ENCODE measurements at regions not wholly inside any gene's neighbourhood (a gene's known extent, or its start where the extent isn't known, plus 50 kb on each side); places are given as distances from the start of the nearest gene placed in this dataset.
"Not testable (repeated sequence)": the region's sequence is repeated elsewhere in the genome, so short reads cannot be mapped to it uniquely, and the experiment has no call there.

GRCh38 chr17:71639865-71640264 lies 481.0 kb upstream of the SOX9 start:
- no peak for DNase-seq (ENCODE audit: low spot score)

DNA sequence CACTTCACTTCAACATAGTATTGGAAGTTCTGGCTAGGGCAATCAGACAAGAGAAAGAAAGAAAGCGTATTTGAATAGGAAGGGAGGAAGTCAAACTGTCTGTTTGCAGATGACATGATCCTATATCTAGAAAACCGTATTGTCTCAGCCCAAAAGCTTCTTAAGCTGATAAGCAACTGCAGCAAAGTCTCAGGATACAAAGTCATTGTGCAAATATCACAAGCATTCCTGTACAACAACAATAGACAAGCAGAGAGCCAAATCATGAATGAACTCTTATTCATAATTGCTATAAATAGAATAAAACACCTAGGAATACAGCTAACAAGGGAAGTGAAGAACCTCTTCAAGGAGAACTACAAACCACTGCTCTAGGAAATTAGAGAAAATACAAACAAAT lies 473.9 kb upstream of the SOX9 start:
- not testable (repeated sequence) for DNase-seq (ENCODE audit: low spot score)

DNA sequence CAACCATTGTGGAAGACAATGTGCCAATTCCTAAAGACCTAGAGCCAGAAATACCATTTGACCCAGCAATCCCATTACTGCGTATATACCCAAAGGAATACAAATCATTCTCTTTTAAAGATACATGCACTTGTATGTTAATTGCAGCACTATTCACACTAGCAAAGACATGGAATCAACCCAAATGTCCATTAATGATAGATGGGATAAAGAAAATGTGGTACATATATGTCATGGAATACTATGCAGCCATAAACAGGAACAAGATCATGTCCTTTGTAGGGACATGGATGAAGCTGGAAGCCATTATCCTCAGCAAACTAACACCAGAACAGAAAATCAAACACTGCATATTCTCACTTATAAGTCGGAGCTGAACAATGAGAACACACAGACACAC lies 472.5 kb upstream of the SOX9 start:
- DNase-seq (ENCODE audit: low spot score), result not testable (repeated sequence)

- no peak for DNase-seq (ENCODE audit: low spot score)
Observed at GRCh38 chr17:71649941-71650350, 470.9 kb upstream of the SOX9 start.

DNA sequence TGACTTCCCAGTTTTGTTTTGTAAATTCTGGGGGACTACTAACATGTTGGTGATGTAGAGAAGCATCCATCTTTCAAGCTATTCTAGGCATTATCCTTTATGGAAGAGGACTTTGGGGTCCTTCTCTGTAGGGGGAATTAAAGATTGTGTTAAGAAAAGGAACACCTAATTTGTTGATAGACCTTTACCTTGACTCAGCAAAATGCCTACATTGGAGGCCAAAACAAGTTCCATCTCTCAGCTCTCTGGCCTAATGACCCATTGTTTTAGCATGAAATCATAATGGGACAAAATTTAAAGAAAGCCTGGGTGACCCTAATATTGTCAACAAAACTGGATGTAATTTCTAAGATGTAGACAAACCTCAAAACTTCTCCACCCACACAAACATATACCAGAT lies 465.3 kb upstream of the SOX9 start:
- DNase-seq (ENCODE audit: low spot score), result no peak

DNA sequence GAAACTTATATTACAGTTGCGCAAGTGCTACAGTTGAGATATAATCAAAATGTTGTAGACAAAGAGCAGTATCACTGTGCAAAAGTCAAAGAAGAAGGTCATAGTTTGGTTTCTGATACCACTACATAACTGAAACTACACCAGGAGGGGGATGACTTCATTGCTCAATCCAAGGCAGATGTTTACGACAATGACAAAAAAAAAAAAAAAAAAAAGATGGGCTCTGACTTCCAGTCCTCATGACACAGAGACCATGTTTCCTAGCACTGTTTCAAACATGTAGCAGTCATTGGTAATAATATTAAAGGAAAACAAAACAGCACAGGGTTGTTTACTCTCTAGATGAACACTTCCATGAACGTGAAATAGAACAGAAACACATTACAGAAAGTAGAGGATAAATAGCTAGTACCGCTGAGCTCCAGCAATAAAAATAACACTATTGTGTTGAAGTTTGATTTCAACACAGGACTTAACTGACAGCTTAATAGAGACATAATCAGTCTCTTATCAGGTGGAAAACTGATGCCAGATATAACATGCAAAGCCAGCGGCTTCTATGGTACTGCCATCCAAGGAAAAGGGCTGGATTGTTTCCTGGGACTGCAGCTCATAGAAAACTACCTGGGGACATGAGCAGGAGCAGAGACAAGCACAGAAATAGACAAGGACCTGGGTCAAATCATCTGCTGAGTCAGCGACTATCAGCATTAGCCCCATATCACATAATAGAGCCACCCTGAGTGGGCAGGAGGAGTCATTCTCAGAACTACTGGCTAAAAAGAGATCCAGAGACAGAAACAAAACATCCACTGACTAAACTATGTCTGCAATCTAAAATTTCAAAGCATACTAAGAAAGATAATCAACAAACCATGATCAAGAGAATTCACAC lies 463.6 kb upstream of the SOX9 start:
- DNase-seq (ENCODE audit: low spot score), result no peak

GRCh38 chr17:71658996-71659395 lies 461.8 kb upstream of the SOX9 start:
- no peak for DNase-seq (ENCODE audit: low spot score)

GRCh38 chr17:71664861-71665260 lies 456.0 kb upstream of the SOX9 start:
- no peak for DNase-seq (ENCODE audit: low spot score)

- no peak for DNase-seq (ENCODE audit: low spot score)
Observed at GRCh38 chr17:71666047-71666446, 454.8 kb upstream of the SOX9 start.

DNA sequence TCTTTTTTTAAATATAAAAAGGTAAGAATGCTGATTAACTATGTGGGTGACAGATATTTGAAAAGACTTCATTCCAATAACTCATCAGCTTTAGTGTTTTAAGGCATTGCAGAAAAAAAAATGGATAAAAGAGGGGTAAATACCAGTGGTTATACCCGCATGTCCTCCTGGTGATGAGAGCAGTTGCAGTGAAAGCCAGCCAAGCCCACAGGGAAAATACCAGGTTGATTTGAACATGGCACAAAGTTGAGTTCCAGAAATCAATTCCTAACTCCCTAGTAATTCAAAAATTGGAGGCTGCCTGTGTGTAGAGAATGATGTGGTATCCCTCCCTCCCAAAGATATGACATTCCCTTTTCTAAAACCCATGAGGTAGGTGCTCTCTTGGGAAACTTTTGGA lies 453.2 kb upstream of the SOX9 start:
- no peak for DNase-seq (ENCODE audit: low spot score)

- DNase-seq (ENCODE audit: low spot score), result no peak
Observed at GRCh38 chr17:71668807-71669206, 452.0 kb upstream of the SOX9 start.

DNA sequence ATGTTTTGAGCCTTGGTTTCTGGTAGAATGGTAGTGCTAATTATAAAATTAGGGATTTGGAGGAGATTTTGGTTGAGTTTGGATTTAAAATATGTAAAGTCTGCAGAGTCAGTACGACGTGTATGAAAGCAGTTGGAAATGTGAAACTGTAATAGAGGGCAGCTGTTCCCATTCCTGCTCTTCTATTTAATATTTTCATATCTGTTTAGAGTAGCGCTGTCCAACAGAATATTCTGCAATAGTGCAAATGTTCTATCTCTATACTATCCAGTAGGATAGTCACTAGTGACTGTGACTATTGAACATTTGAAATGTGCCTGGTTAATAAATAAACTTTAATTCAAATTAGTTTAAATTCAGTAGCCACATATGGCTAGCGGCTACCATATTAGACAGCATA lies 443.4 kb upstream of the SOX9 start:
- DNase-seq (ENCODE audit: low spot score), result no peak

DNA sequence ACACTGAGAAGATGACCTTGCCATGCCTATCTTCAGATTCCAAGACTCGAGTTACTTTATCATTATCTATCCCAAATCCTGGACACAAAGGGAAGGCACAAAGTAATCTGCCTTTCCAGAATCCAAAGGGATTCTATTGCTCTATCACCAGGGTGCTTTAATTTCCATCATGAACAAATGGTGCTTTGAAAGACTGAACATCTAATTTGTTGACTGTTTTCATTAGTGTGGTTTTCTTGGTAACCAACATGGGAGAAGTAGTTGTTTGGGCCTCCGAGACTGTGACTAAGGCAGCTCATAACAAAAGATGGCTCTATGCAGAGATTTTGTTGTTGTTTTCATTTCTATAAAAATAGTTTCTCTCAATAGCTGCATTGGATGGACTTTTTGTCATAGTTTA lies 441.0 kb upstream of the SOX9 start:
- DNase-seq (ENCODE audit: low spot score), result no peak

DNA sequence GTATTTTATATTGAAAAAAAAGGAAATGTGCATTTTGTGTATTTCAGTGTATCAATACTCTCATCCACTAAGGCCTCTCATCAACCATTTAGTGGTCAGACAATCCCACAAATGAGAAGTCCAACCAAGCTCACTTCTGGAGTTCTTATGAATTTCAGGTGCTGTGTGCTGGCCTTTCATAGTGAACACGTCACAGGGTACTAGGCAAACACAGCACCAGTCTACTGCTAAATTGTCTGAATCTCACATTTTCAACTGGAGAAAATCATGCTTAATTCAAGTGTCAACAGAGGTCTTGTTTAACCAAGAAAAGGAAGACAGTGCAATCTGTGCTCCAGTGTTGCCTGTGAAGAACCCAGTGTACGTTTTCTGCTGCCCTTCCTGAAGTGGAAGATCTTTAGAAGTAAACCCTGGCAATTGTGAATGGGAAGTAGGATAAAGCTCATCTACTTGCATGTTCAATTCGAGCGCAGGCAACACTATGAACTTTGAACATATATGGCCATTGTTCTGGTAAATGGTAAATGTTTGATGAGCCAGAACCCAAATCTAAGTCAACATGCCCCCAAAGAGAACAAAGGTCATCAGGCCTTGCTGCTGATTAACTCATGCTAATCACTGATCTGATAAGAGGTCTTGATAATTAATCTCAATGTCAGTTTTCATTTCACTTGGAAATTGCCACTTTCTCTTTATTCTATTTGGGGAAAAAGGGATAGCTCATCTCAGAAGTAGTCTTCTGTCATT lies 439.2 kb upstream of the SOX9 start:
- DNase-seq (ENCODE audit: low spot score), result no peak

DNA sequence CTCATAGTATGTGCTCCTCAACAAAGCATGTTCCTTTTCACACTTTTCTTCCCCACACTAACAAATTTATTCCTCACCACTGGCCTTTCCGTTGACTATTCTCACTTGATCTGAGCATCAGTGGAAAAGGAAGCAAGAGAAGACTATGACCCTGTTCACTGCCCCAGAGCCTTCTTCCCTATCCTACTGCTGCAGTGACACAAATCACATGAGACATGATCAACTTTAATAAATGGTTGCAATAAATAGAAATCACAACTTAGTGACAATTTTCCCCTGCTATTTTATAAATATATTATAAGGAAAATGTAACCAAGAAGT lies 438.7 kb upstream of the SOX9 start:
- DNase-seq (ENCODE audit: low spot score), result no peak

DNA sequence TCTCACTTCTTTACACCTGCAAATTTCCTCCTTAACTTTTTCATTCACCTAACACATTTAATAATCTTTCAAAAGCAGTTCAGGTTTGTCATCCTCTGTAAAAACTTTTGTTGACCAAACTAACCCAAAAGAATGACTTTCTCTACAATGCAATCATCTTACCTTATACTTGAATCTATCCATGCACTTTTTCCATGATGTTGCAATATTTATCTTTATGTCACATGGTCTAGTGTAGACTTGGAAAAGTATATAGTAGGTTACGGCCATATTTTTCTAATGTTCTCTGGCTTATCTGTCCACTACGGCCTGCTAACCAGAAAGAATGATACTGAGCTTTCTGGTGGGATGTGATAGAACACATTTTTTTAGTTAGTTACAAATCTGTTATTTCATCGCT lies 431.0 kb upstream of the SOX9 start:
- no peak for DNase-seq (ENCODE audit: low spot score)

GRCh38 chr17:71699907-71700306 lies 420.9 kb upstream of the SOX9 start:
- DNase-seq (ENCODE audit: low spot score), result no peak

- DNase-seq (ENCODE audit: low spot score), result no peak
Observed at GRCh38 chr17:71703701-71704100, 417.1 kb upstream of the SOX9 start.

- DNase-seq (ENCODE audit: low spot score), result no peak
Observed at GRCh38 chr17:71709271-71709890, 411.4 kb upstream of the SOX9 start.

DNA sequence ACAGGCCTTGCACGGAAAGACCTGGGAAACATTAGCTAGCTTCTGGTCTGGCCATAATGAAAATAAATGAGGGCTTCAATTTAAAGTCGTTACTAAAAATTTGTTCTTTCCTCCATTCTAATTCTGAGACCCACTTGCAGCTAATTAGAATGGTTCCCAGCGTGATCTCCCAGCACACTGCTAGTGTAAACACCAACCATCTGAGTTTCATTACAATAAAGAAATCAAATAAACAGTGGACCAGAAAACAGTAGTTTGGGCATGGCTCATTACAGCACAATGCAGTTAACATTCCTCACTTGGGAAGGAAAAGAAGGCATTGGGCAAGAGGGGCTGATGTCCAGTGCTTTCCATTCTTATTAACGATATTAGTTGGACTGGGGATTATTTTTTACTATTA lies 410.9 kb upstream of the SOX9 start:
- DNase-seq (ENCODE audit: low spot score), result no peak

DNA sequence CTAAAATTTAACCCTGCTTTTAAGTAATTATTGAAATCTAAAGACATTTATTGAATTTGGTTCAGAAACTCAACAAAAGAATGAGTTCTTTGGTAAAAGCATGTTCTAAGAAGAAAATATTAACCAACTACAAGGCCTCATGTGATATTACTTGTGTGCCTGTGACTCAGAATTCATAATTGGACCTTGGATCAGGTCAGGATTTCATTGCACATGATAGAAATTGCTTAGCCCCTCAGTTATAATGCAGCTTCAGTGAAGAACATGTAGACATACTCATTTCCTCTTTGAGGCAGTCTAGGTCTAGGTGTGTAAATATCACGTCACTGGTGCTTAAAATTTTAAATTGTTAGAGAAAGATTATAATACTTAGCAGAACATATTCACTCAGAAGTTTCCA lies 410.0 kb upstream of the SOX9 start:
- no peak for DNase-seq (ENCODE audit: low spot score)

GRCh38 chr17:71713846-71714245 lies 407.0 kb upstream of the SOX9 start:
- DNase-seq (ENCODE audit: low spot score), result no peak

- DNase-seq (ENCODE audit: low spot score), result no peak
Observed at GRCh38 chr17:71724339-71724738, 396.5 kb upstream of the SOX9 start.
